Sigmoid colon (tissue), 4 donors: ENCODE measurements at regions not wholly inside any gene's neighbourhood (a gene's known extent, or its start where the extent isn't known, plus 50 kb on each side); places are given as distances from the start of the nearest gene placed in this dataset.

Source experiments
- CTCF ChIP-seq, 4 experiments: fragments of 450-650 bp in 3 of 4; fragments of 200-600 bp in 1 of 4; IDR thresholded peaks; one replicate each; pipeline ENCODE4 v1.5.1; 2016 to 2019; ENCODE audit warnings: antibody characterized with exemption in 4 of 4, mild to moderate bottlenecking in 3 of 4, moderate library complexity in 2 of 4
- POLR2A ChIP-seq, 2 donors: fragments of 450-650 bp; IDR thresholded peaks; one replicate each; pipeline ENCODE4 v1.6.1; 2016; ENCODE audit warnings: antibody characterized with exemption in 2 of 2, mild to moderate bottlenecking in 2 of 2, moderate library complexity in 2 of 2
- POLR2AphosphoS5 ChIP-seq, 4 donors: sonication (generic); formaldehyde crosslinking; IDR thresholded peaks; one replicate each; pipeline ENCODE4 v1.6.1; 2017; ENCODE audit warnings: antibody characterized with exemption in 4 of 4

- TF ChIP-seq CTCF (IDR thresholded peaks at IDR 0.05) = no peak
- no peak for TF ChIP-seq POLR2A (IDR thresholded peaks at IDR 0.05)
- no peak for TF ChIP-seq POLR2AphosphoS5 (IDR thresholded peaks at IDR 0.05)
Measured at GRCh38 chr5:57724836-57725235, 242.2 kb upstream of the ACTBL2 start.
